Left ventricle myocardium inferior (tissue), 1 donor: ENCODE measurements at regions not wholly inside any gene's neighbourhood (a gene's known extent, or its start where the extent isn't known, plus 50 kb on each side); places are given as distances from the start of the nearest gene placed in this dataset.
"Not testable (repeated sequence)": the region's sequence is repeated elsewhere in the genome, so short reads cannot be mapped to it uniquely, and the experiment has no call there.

Experiments used
- DNase-seq: peaks from one replicate; pipeline ENCODE4 v3.0.0-alpha.2; 2020
- H3K27ac ChIP-seq: fragments of 200-600 bp; replicated peaks from 2 replicates; pipeline ENCODE4 v1.8.0; 2021
- H3K27me3 ChIP-seq: fragments of 200-600 bp; 2 replicates; pipeline ENCODE4 v1.8.0; 2021; ENCODE audit warnings: low read depth
- H3K36me3 ChIP-seq: fragments of 200-600 bp; 2 replicates; pipeline ENCODE4 v1.8.0; 2021
- H3K4me1 ChIP-seq: fragments of 200-600 bp; 2 replicates; pipeline ENCODE4 v1.8.0; 2021
- H3K4me3 ChIP-seq: fragments of 200-600 bp; 2 replicates; pipeline ENCODE4 v1.8.0; 2021; ENCODE audit warnings: mild to moderate bottlenecking, moderate library complexity
- H3K9me3 ChIP-seq: fragments of 200-600 bp; replicated peaks from 2 replicates; pipeline ENCODE4 v1.8.0; 2021
- CTCF ChIP-seq: fragments of 200-600 bp; IDR thresholded peaks from 2 replicates; pipeline ENCODE4 v1.8.0; 2021; ENCODE audit warnings: antibody characterized with exemption, mild to moderate bottlenecking, borderline replicate concordance
- intact Hi-C: fragments of 100-400 bp; cut with micrococcal nuclease; formaldehyde crosslinking; loops from one replicate; pipeline ENCODE4 v1.11.0; 2022
- donor health status: DM: no; HTN: yes; CAD: no; lungs with severe emphysema.

GRCh38 chr20:12835999-12836398 lies 172.8 kb upstream of the SPTLC3 start:
- H3K4me1 ChIP-seq = no peaks in the 10 kb centered on the region
- H3K9me3 ChIP-seq = no peaks in the 10 kb centered on the region
- intact Hi-C loops = no loop called here
- H3K27me3 ChIP-seq = peaks cover 11% of the 10 kb centered on the region
- no peak overlapping the region for H3K4me3 ChIP-seq
- H3K36me3 ChIP-seq = no peaks in the 10 kb centered on the region
- H3K27ac ChIP-seq = no peak overlapping the region
- DNase-seq = no peak
- no peak for TF ChIP-seq CTCF

- no peak for TF ChIP-seq CTCF
- Histone ChIP-seq H3K36me3 (no peaks in the 10 kb centered on the region), H3K4me3 (no peak overlapping the region), H3K27ac (no peak overlapping the region), H3K9me3 (no peaks in the 10 kb centered on the region), H3K27me3 (peaks cover 11% of the 10 kb centered on the region), H3K4me1 (no peaks in the 10 kb centered on the region)
- intact Hi-C loops = no loop called here
- DNase-seq = no peak
Measured at GRCh38 chr20:12837646-12838045, 171.1 kb upstream of the SPTLC3 start.

GRCh38 chr20:12838261-12838866 lies 170.4 kb upstream of the SPTLC3 start:
- no peak for DNase-seq
- Histone ChIP-seq H3K9me3 (no peaks in the 10 kb centered on the region), H3K27me3 (peaks cover 11% of the 10 kb centered on the region), H3K27ac (no peak overlapping the region), H3K36me3 (no peaks in the 10 kb centered on the region), H3K4me3 (no peak overlapping the region), H3K4me1 (no peaks in the 10 kb centered on the region)
- peak; percentile 29 for TF ChIP-seq CTCF
- intact Hi-C loops = no loop called here

- Histone ChIP-seq H3K9me3 (no peaks in the 10 kb centered on the region), H3K4me1 (no peaks in the 10 kb centered on the region), H3K27me3 (no peaks in the 10 kb centered on the region), H3K36me3 (no peaks in the 10 kb centered on the region), H3K4me3 (no peak overlapping the region), H3K27ac (no peak overlapping the region)
- no peak for DNase-seq
- no peak for TF ChIP-seq CTCF
- intact Hi-C loops = no loop called here
Measured at GRCh38 chr20:12847872-12848271, 160.9 kb upstream of the SPTLC3 start.

GRCh38 chr20:12849225-12849910 lies 159.4 kb upstream of the SPTLC3 start:
- Histone ChIP-seq H3K4me1 (no peaks in the 10 kb centered on the region), H3K36me3 (no peaks in the 10 kb centered on the region), H3K27ac (no peak overlapping the region), H3K4me3 (no peak overlapping the region), H3K9me3 (no peaks in the 10 kb centered on the region), H3K27me3 (no peaks in the 10 kb centered on the region)
- DNase-seq = no peak
- TF ChIP-seq CTCF = no peak
- intact Hi-C loops = no loop called here

GRCh38 chr20:12857643-12858042 lies 151.1 kb upstream of the SPTLC3 start:
- H3K27ac ChIP-seq, H3K4me3 ChIP-seq: not testable (repeated sequence)

More at GRCh38 chr20:12857643-12858042, 151.1 kb upstream of the SPTLC3 start:
- H3K36me3 ChIP-seq, H3K4me1 ChIP-seq, DNase-seq, H3K27me3 ChIP-seq, intact Hi-C loops: not testable (repeated sequence)
- H3K9me3 ChIP-seq = peaks cover 26% of the 10 kb centered on the region
